ENCODE measurements at regions not wholly inside any gene's neighbourhood (a gene's known extent, or its start where the extent isn't known, plus 50 kb on each side); places are given as distances from the start of the nearest gene placed in this dataset.

- TF ChIP-seq, protein P1, sequence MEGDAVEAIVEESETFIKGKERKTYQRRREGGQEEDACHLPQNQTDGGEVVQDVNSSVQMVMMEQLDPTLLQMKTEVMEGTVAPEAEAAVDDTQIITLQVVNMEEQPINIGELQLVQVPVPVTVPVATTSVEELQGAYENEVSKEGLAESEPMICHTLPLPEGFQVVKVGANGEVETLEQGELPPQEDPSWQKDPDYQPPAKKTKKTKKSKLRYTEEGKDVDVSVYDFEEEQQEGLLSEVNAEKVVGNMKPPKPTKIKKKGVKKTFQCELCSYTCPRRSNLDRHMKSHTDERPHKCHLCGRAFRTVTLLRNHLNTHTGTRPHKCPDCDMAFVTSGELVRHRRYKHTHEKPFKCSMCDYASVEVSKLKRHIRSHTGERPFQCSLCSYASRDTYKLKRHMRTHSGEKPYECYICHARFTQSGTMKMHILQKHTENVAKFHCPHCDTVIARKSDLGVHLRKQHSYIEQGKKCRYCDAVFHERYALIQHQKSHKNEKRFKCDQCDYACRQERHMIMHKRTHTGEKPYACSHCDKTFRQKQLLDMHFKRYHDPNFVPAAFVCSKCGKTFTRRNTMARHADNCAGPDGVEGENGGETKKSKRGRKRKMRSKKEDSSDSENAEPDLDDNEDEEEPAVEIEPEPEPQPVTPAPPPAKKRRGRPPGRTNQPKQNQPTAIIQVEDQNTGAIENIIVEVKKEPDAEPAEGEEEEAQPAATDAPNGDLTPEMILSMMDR (IDR thresholded peaks at IDR 0.05; ENCODE audit: insufficient read depth, low read length): no peak
- TF ChIP-seq REST (IDR thresholded peaks at IDR 0.05; ENCODE audit: insufficient replicate concordance, low read depth): no peak
Measured at GRCh38 chr7:50953303-50953702, 170.6 kb upstream of the GRB10 start.
